HepG2 (cell line): ENCODE measurements at regions not wholly inside any gene's neighbourhood (a gene's known extent, or its start where the extent isn't known, plus 50 kb on each side); places are given as distances from the start of the nearest gene placed in this dataset.

ENCODE experiments used
- ATAC-seq: fragments of 200-7000 bp; cut with Tn5 transposase; 3 replicates; pipeline ENCODE4 v1.9.1; 2020; ENCODE audit warnings: mild to moderate bottlenecking, moderate library complexity
- BruUV-seq: library from RNA; stranded (reverse); fragments of 400-500 nt; replicated peaks from 2 replicates; lab custom pipeline; 2021; lab: Mats Ljungman, UMichigan
- CTCF ChIA-PET: fragments of 300-600 bp; formaldehyde crosslinking; extraction: SDS; loops from one replicate; lab custom pipeline; 2021; ENCODE audit warnings: low total read pairs, inconsistent platforms, low intra/inter-chr PET ratio; lab: Yijun Ruan, JAX
- POLR2A ChIA-PET: fragments of 350-600 bp; sonication (Branson Sonifier 250); formaldehyde crosslinking; loops from one replicate; lab custom pipeline; 2020; ENCODE audit warnings: antibody characterized with exemption, inconsistent platforms; lab: Yijun Ruan, JAX
- DNase-seq: peaks from one replicate; pipeline ENCODE4 v3.0.0-alpha.2; 2015; ENCODE audit warnings: low spot score
- FAIRE-seq: peaks from 3 replicates; lab custom pipeline; 2011; peaks lifted over from hg19 to GRCh38; lab: Jason Lieb, UNC
- H2AFZ ChIP-seq: one replicate; pipeline ENCODE4 v1.6.1; 2011; ENCODE audit warnings: low read length, inconsistent platforms
- H3K27ac ChIP-seq: fragments of 300-600 bp; 3 replicates; pipeline ENCODE4 v1.8.0; 2011; ENCODE audit warnings: mixed run types, mild to moderate bottlenecking, mixed read lengths, low read length, inconsistent platforms; ENCODE audit not compliant: insufficient read depth; ENCODE audit errors: extremely low read length
- H3K27me3 ChIP-seq, 2 experiments: fragments of 200-600 bp in 1 of 2; 2 replicates in 1 of 2; 3 replicates in 1 of 2; pipeline versions ENCODE4 v1.6.0 to v1.8.0; 2011; ENCODE audit warnings: low read length in 2 of 2, mild to moderate bottlenecking in 2 of 2, moderate library complexity in 2 of 2, inconsistent platforms in 1 of 2; ENCODE audit not compliant: insufficient read depth in 2 of 2, control insufficient read depth in 1 of 2
- H3K36me3 ChIP-seq, 2 experiments: fragments of 200-600 bp in 1 of 2; replicated peaks in 1 of 2; 2 replicates in 1 of 2; 3 replicates in 1 of 2; pipeline versions ENCODE4 v1.5.1 to v1.8.0; 2011; ENCODE audit warnings: low read length in 2 of 2, inconsistent platforms in 1 of 2; ENCODE audit not compliant: insufficient read depth in 2 of 2, control insufficient read depth in 1 of 2
- H3K4me1 ChIP-seq: 2 replicates; pipeline ENCODE4 v1.5.1; 2012; ENCODE audit warnings: low read length, inconsistent platforms; ENCODE audit not compliant: insufficient read depth
- H3K4me2 ChIP-seq: 2 replicates; pipeline ENCODE4 v1.6.0; 2011; ENCODE audit warnings: low read depth, low read length, inconsistent platforms
- H3K4me3 ChIP-seq, 3 experiments: fragments of 200-600 bp in 1 of 3; sonication (generic), shearing (Covaris generic) in 1 of 3; replicated peaks in 1 of 3; 2 replicates each; pipeline ENCODE4 v1.5.1; 2011 to 2016; ENCODE audit warnings: low read length in 3 of 3, inconsistent platforms in 2 of 3, low read depth in 2 of 3, mild to moderate bottlenecking in 2 of 3, control low read depth in 1 of 3, mixed read lengths in 1 of 3; ENCODE audit not compliant: insufficient read depth in 1 of 3
- H3K79me2 ChIP-seq: one replicate; pipeline ENCODE4 v1.6.1; 2011; ENCODE audit warnings: low read length, inconsistent platforms; ENCODE audit not compliant: insufficient read depth
- H3K9ac ChIP-seq: 2 replicates; pipeline ENCODE4 v1.6.0; 2011; ENCODE audit warnings: mild to moderate bottlenecking, low read depth, low read length, inconsistent platforms; ENCODE audit not compliant: insufficient read depth
- H3K9me3 ChIP-seq: 2 replicates; pipeline ENCODE4 v1.5.1; 2012; ENCODE audit warnings: mild to moderate bottlenecking, low read length
- H4K20me1 ChIP-seq: 2 replicates; pipeline ENCODE4 v1.6.0; 2011; ENCODE audit warnings: inconsistent platforms, mild to moderate bottlenecking, low read length, moderate library complexity; ENCODE audit not compliant: insufficient read depth
- ATF4 ChIP-seq, 2 experiments: fragments of 450-650 bp in 1 of 2; sonication (generic) in 1 of 2; formaldehyde crosslinking; IDR thresholded peaks; 2 replicates each; pipeline versions ENCODE4 v1.5.0 to v1.8.0; 2020 to 2022; ENCODE audit warnings: mild to moderate bottlenecking in 1 of 2, missing genetic modification reagents in 1 of 2
- GLI4 ChIP-seq: sonication (generic); formaldehyde crosslinking; IDR thresholded peaks from 2 replicates; pipeline ENCODE4 v1.5.1; 2020; ENCODE audit warnings: missing genetic modification reagents, mild to moderate bottlenecking, moderate library complexity, borderline replicate concordance
- MED13 ChIP-seq: sonication (generic); formaldehyde crosslinking; IDR thresholded peaks from 2 replicates; pipeline ENCODE4 v1.5.0; 2020; ENCODE audit warnings: missing genetic modification reagents
- PAWR ChIP-seq: sonication (generic); formaldehyde crosslinking; IDR thresholded peaks from 2 replicates; pipeline ENCODE4 v1.4.0; 2020; ENCODE audit warnings: missing genetic modification reagents, mild to moderate bottlenecking, borderline replicate concordance
- PTBP1 ChIP-seq: fragments of 200-400 bp; formaldehyde crosslinking; IDR thresholded peaks from 2 replicates; pipeline ENCODE4 v1.6.1; 2018; ENCODE audit warnings: low read length, low read depth; ENCODE audit not compliant: poor library complexity, severe bottlenecking
- RXRB ChIP-seq: IDR thresholded peaks from 2 replicates; pipeline ENCODE4 v1.6.1; 2016; ENCODE audit warnings: borderline replicate concordance, missing genetic modification reagents, missing compliant biosample characterization
- SMYD3 ChIP-seq: sonication (generic); formaldehyde crosslinking; IDR thresholded peaks from 2 replicates; pipeline ENCODE4 v1.8.1; 2023; ENCODE audit warnings: mild to moderate bottlenecking, missing genetic modification reagents
- SRSF9 ChIP-seq: fragments of 200-400 bp; formaldehyde crosslinking; IDR thresholded peaks from 2 replicates; pipeline ENCODE4 v1.6.1; 2018; ENCODE audit warnings: borderline replicate concordance, mild to moderate bottlenecking, low read depth, low read length; ENCODE audit not compliant: insufficient read depth, poor library complexity, severe bottlenecking
- SUZ12 ChIP-seq: fragments of 150-350 bp; IDR thresholded peaks from 2 replicates; pipeline ENCODE4 v1.6.1; 2014; ENCODE audit warnings: low read depth, low read length
- TIGD3 ChIP-seq: sonication (generic); formaldehyde crosslinking; IDR thresholded peaks from 2 replicates; pipeline ENCODE4 v1.5.1; 2020; ENCODE audit warnings: mild to moderate bottlenecking, missing genetic modification reagents, borderline replicate concordance
- ZNF205 ChIP-seq: IDR thresholded peaks from 2 replicates; pipeline ENCODE4 v1.6.1; 2018; ENCODE audit warnings: missing biosample characterization, missing genetic modification reagents
- ZNF333 ChIP-seq: sonication (generic); formaldehyde crosslinking; IDR thresholded peaks from 2 replicates; pipeline ENCODE4 v1.4.0; 2020; ENCODE audit warnings: mild to moderate bottlenecking, missing genetic modification reagents, borderline replicate concordance
- ZNF543 ChIP-seq: sonication (generic); formaldehyde crosslinking; IDR thresholded peaks from 2 replicates; pipeline ENCODE4 v1.4.0; 2020; ENCODE audit warnings: mild to moderate bottlenecking, missing genetic modification reagents
- whole genome bisulfite sequencing: methylation state at CpG from one replicate; pipeline ENCODE4 v1.1.6; 2017; ENCODE audit warnings: low lambda C conversion rate; 5-methylcytosine and 5-hydroxymethylcytosine counted together
- in situ Hi-C: cut with HindIII; loops from 2 replicates; pipeline ENCODE4 v1.10.0; 2017; ENCODE audit warnings: low pct_unique_long_range_greater_than_20kb; ENCODE audit not compliant: extremely low pct_ligation_motif_present
- intact Hi-C: fragments of 100-400 bp; cut with micrococcal nuclease; formaldehyde crosslinking; loops from one replicate; pipeline ENCODE4 v1.10.0; 2022; ENCODE audit not compliant: unreplicated experiment
- TF ChIP-seq, protein P1 (sequence below): sonication (generic); formaldehyde crosslinking; IDR thresholded peaks from 2 replicates; pipeline ENCODE4 v1.4.0; 2020; ENCODE audit warnings: missing genetic modification reagents
- TF ChIP-seq, protein P2 (sequence below): conservative IDR thresholded peaks from 2 replicates; pipeline ENCODE4 v1.6.1; 2018; ENCODE audit warnings: missing genetic modification reagents

DNA sequence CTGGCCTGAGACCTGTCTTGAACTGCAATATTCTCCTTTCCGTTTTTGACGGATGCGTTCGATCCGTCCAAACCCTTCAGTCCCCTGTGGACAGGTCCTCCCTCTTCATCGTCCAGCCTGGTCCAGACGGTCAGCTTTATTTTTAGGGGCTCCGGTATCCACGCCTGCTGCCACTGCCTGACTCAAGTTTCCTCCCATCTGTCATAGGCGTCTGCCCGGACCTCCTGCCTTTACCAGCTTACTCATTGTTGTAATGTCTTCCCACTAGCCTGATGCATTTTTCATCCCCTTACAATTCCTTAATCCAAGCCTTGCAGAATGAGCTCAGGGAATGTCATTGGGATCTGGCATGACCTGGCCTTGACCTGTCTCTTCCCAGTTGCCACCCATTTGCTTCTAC, 145.8 kb downstream of the TENT4A start (continued):
- TF ChIP-seq, protein P1, sequence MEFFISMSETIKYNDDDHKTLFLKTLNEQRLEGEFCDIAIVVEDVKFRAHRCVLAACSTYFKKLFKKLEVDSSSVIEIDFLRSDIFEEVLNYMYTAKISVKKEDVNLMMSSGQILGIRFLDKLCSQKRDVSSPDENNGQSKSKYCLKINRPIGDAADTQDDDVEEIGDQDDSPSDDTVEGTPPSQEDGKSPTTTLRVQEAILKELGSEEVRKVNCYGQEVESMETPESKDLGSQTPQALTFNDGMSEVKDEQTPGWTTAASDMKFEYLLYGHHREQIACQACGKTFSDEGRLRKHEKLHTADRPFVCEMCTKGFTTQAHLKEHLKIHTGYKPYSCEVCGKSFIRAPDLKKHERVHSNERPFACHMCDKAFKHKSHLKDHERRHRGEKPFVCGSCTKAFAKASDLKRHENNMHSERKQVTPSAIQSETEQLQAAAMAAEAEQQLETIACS (CRISPR knock-in tag): no peak

GRCh38 chr5:6859951-6860638, 146.9 kb downstream of the TENT4A start:
- POLR2A ChIA-PET: no interaction called here
- 30% methylated on average over 9 of the region's 9 CpGs for WGBS
- DNase-seq: no peak

More at GRCh38 chr5:6859951-6860638, 146.9 kb downstream of the TENT4A start:
- H3K4me1 ChIP-seq: no peaks in the 10 kb centered on the region
- ATAC-seq (no peak), FAIRE-seq (no peak)
- CTCF ChIA-PET: no interaction called here
- no peak overlapping the region for H2AFZ ChIP-seq
- no peak for TF ChIP-seq ATF4 (CRISPR knock-in tag; IDR thresholded peaks at IDR 0.05)
- TF ChIP-seq ZNF205 (CRISPR knock-in tag): no peak
- no peak for TF ChIP-seq RXRB (CRISPR knock-in tag)
- no peak for TF ChIP-seq TIGD3 (CRISPR knock-in tag)
- TF ChIP-seq PAWR (CRISPR knock-in tag): no peak
- TF ChIP-seq, protein P2, sequence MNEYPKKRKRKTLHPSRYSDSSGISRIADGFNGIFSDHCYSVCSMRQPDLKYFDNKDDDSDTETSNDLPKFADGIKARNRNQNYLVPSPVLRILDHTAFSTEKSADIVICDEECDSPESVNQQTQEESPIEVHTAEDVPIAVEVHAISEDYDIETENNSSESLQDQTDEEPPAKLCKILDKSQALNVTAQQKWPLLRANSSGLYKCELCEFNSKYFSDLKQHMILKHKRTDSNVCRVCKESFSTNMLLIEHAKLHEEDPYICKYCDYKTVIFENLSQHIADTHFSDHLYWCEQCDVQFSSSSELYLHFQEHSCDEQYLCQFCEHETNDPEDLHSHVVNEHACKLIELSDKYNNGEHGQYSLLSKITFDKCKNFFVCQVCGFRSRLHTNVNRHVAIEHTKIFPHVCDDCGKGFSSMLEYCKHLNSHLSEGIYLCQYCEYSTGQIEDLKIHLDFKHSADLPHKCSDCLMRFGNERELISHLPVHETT: no peak
- no peak for TF ChIP-seq SUZ12
- TF ChIP-seq GLI4 (CRISPR knock-in tag): no peak
- no peak for TF ChIP-seq SMYD3 (CRISPR knock-in tag)
- no peak for TF ChIP-seq ZNF543
- TF ChIP-seq PTBP1: no peak
- TF ChIP-seq ZNF333 (CRISPR knock-in tag): no peak
- no peak for TF ChIP-seq MED13 (CRISPR knock-in tag)
- TF ChIP-seq SRSF9: no peak
- no peaks in the 10 kb centered on the region for H3K9me3 ChIP-seq
- no TSS peak for BruUV-seq
- H3K9ac ChIP-seq: no peak overlapping the region
- intact Hi-C loops: no loop called here
- H4K20me1 ChIP-seq: no peaks in the 10 kb centered on the region
- H3K27me3 ChIP-seq: peaks cover 0 to 13% of the 10 kb centered on the region in 2 experiments; a peak in 1 of 5 replicates
- no peaks in the 10 kb centered on the region for H3K79me2 ChIP-seq
- no peak overlapping the region for H3K27ac ChIP-seq
- in situ Hi-C loops: no loop called here
- no peaks in the 10 kb centered on the region for H3K36me3 ChIP-seq
- H3K4me3 ChIP-seq: no peak overlapping the region
- no peak overlapping the region for H3K4me2 ChIP-seq
